GM12874 (cell line): ENCODE measurements at regions not wholly inside any gene's neighbourhood (a gene's known extent, or its start where the extent isn't known, plus 50 kb on each side); places are given as distances from the start of the nearest gene placed in this dataset.

Source experiments
- TF ChIP-seq, protein P1 (sequence below): IDR thresholded peaks from 2 replicates; pipeline ENCODE4 v1.5.1; 2011; ENCODE audit warnings: low read depth, mild to moderate bottlenecking, control low read depth, low read length, moderate library complexity; ENCODE audit not compliant: insufficient read depth

- TF ChIP-seq, protein P1, sequence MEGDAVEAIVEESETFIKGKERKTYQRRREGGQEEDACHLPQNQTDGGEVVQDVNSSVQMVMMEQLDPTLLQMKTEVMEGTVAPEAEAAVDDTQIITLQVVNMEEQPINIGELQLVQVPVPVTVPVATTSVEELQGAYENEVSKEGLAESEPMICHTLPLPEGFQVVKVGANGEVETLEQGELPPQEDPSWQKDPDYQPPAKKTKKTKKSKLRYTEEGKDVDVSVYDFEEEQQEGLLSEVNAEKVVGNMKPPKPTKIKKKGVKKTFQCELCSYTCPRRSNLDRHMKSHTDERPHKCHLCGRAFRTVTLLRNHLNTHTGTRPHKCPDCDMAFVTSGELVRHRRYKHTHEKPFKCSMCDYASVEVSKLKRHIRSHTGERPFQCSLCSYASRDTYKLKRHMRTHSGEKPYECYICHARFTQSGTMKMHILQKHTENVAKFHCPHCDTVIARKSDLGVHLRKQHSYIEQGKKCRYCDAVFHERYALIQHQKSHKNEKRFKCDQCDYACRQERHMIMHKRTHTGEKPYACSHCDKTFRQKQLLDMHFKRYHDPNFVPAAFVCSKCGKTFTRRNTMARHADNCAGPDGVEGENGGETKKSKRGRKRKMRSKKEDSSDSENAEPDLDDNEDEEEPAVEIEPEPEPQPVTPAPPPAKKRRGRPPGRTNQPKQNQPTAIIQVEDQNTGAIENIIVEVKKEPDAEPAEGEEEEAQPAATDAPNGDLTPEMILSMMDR = no peak
Observed at GRCh38 chr3:181561139-181562031, 150.3 kb upstream of the SOX2 start.

- TF ChIP-seq, protein P1 = no peak
Observed at GRCh38 chr3:181558870-181559269, 152.9 kb upstream of the SOX2 start.

- TF ChIP-seq, protein P1 = no peak
Observed at GRCh38 chr3:181555681-181556080, 156.0 kb upstream of the SOX2 start.

DNA sequence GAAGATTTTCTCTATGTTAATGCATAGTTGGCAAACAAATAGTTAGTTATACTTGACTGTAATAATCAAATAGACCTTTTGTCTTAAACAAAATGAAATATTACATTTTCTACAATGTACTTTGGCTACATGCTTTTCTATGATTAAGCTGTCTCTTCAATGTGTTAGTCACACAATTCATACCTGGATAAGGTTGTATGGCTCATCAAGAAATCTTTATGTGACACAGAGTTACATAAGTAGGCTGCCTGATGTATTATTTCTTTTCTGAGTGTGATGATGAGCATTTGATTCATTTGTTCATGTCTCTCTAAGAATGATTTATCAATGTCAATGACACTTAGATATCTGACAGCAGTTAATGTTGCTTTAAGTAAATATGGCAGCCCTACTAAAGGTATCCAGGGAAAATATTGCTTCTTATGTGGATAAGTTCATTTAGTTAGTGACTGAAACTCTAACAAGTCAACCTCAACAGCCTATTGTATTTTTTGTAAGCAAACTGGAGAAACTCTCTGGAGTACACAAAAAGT lies 157.4 kb upstream of the SOX2 start:
- TF ChIP-seq, protein P1 = no peak

DNA sequence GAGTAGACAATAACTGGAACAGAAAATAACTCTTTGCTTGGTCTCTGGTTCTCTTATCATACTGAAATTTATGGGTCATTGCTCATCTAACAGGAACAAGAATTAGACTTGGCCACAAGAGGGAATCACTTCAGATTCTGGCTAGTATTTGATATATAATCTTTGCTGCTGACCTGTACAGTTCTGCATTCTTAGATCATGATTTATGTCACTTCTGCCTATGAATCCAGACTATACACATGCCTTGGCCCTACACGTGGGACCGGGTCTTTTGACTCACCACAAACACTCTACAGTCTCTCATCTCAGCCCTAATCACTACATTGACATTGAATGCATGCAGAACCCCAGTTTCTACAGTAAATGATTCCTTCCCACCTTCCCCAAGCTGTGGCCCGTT lies 162.5 kb upstream of the SOX2 start:
- TF ChIP-seq, protein P1 = no peak

GRCh38 chr3:181541414-181541813 lies 170.3 kb upstream of the SOX2 start:
- TF ChIP-seq, protein P1 = no peak

- TF ChIP-seq, protein P1 = no peak
Observed at GRCh38 chr3:181534781-181535221, 176.9 kb upstream of the SOX2 start.
